GM12865 (cell line): ENCODE measurements at regions not wholly inside any gene's neighbourhood (a gene's known extent, or its start where the extent isn't known, plus 50 kb on each side); places are given as distances from the start of the nearest gene placed in this dataset.
"Not testable (repeated sequence)": the region's sequence is repeated elsewhere in the genome, so short reads cannot be mapped to it uniquely, and the experiment has no call there.

Source experiments
- DNase-seq: peaks from one replicate; pipeline ENCODE4 v3.0.0; 2010; ENCODE audit warnings: low read depth
- H3K4me3 ChIP-seq: 2 replicates; pipeline ENCODE4 v1.5.1; 2011; ENCODE audit warnings: mild to moderate bottlenecking, low read depth, low read length, control low read depth
- CTCF ChIP-seq: IDR thresholded peaks from 2 replicates; pipeline ENCODE4 v1.5.1; 2011; ENCODE audit warnings: low read length, control low read depth, low read depth, inconsistent platforms; ENCODE audit not compliant: insufficient read depth; ENCODE audit errors: missing control alignments

DNA sequence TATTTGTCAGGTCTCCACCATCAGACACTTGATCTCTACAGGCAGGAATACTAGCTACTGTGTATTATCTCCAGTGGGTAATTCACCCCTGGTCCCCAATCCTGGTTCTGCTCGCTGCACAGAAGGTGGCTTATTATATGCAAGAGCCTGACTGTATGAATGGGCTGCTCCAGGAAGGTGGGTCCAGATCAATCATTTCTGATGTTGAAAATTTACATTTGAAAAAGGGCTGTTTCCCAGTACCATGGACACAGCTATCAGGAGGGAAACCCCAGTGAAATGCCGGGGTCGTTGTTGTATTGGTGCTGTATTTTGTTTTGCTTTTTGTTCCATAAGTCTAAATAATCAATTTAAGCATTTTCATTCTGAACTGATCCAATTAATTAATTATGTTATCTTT, 367.6 kb downstream of the RND3 start:
- TF ChIP-seq CTCF, result no peak
- no peak for DNase-seq
- H3K4me3 ChIP-seq, result no peak overlapping the region

DNA sequence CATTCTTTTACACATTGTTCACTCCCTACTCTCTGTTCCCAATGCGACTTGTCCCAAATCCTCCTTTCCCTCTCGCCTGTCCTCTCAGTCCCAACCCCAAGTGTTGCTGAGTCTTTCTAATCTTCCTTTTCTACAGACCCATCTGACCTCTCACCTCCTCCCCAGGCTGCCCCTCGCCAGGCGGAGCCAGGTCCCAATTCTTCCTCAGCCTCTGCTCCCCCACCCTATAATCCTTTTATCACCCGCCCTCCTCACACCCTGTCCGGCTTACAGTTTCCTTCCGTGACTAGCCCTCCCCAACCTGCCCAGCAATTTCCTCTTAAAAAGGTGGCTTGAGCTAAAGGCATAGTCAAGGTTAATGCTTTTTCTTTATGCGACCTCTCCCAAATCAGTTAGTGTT, 373.4 kb downstream of the RND3 start:
- not testable (repeated sequence) for H3K4me3 ChIP-seq

GRCh38 chr2:150110548-150110947, 376.9 kb downstream of the RND3 start:
- H3K4me3 ChIP-seq, result no peak overlapping the region
- no peak for DNase-seq
- TF ChIP-seq CTCF, result no peak

More for the DNA sequence above, 373.4 kb downstream of the RND3 start:
- not testable (repeated sequence) for DNase-seq

- H3K4me3 ChIP-seq, result no peak overlapping the region
- no peak for TF ChIP-seq CTCF
- no peak for DNase-seq
Measured at GRCh38 chr2:150109912-150110311, 377.6 kb downstream of the RND3 start.

GRCh38 chr2:150109028-150109427, 378.4 kb downstream of the RND3 start:
- TF ChIP-seq CTCF, result no peak
- H3K4me3 ChIP-seq, result no peak overlapping the region
- DNase-seq, result no peak

GRCh38 chr2:150107816-150108215, 379.7 kb downstream of the RND3 start:
- no peak for DNase-seq
- no peak overlapping the region for H3K4me3 ChIP-seq
- no peak for TF ChIP-seq CTCF

GRCh38 chr2:150107170-150107569, 380.3 kb downstream of the RND3 start:
- no peak for TF ChIP-seq CTCF
- DNase-seq, result no peak
- H3K4me3 ChIP-seq, result no peak overlapping the region

- TF ChIP-seq CTCF, result no peak
- H3K4me3 ChIP-seq, result no peak overlapping the region
- DNase-seq, result no peak
Measured at GRCh38 chr2:150101947-150102346, 385.5 kb downstream of the RND3 start.
